Hindlimb muscle (tissue), 1 donor: ENCODE measurements at regions not wholly inside any gene's neighbourhood (a gene's known extent, or its start where the extent isn't known, plus 50 kb on each side); places are given as distances from the start of the nearest gene placed in this dataset.
A peak's percentile ranks its signal among the peaks of the same experiment; 100 is the strongest.
"Not testable (repeated sequence)": the region's sequence is repeated elsewhere in the genome, so short reads cannot be mapped to it uniquely, and the experiment has no call there.

Source experiments
- DNase-seq: peaks from one replicate; pipeline ENCODE4 v3.0.0-alpha.2; 2013

GRCh38 chr11:110347660-110348059, 51.2 kb upstream of the RDX start:
- DNase-seq, result no peak

GRCh38 chr11:110349138-110349996, 53.0 kb upstream of the RDX start:
- no peak for DNase-seq

GRCh38 chr11:110349997-110350383, 53.6 kb upstream of the RDX start:
- DNase-seq, result not testable (repeated sequence)

- DNase-seq, result no peak
Measured at GRCh38 chr11:110355011-110355744, 58.8 kb upstream of the RDX start.

GRCh38 chr11:110356762-110357671, 60.6 kb upstream of the RDX start:
- no peak for DNase-seq

- no peak for DNase-seq
Measured at GRCh38 chr11:110358336-110358735, 61.9 kb upstream of the RDX start.

GRCh38 chr11:110360781-110361408, 64.5 kb upstream of the RDX start:
- DNase-seq, result not testable (repeated sequence)

- DNase-seq, result no peak
Measured at GRCh38 chr11:110362971-110363509, 66.6 kb upstream of the RDX start.

- DNase-seq, result no peak
Measured at GRCh38 chr11:110366291-110366690, 63.5 kb upstream of the FDX1 start.

- no peak for DNase-seq
Measured at GRCh38 chr11:110367571-110367970, 62.2 kb upstream of the FDX1 start.

- no peak for DNase-seq
Measured at GRCh38 chr11:110371084-110371483, 58.7 kb upstream of the FDX1 start.

- no peak for DNase-seq
Measured at GRCh38 chr11:110373051-110373702, 56.6 kb upstream of the FDX1 start.

GRCh38 chr11:110374921-110375320, 54.8 kb upstream of the FDX1 start:
- no peak for DNase-seq

- DNase-seq, result no peak
Measured at GRCh38 chr11:110375351-110375750, 54.4 kb upstream of the FDX1 start.

- no peak for DNase-seq
Measured at GRCh38 chr11:110376021-110376420, 53.7 kb upstream of the FDX1 start.

GRCh38 chr11:110376711-110377324, 52.9 kb upstream of the FDX1 start:
- DNase-seq, result peak; percentile 67

- no peak for DNase-seq
Measured at GRCh38 chr11:110377434-110377833, 52.3 kb upstream of the FDX1 start.

GRCh38 chr11:110379261-110379660, 50.5 kb upstream of the FDX1 start:
- no peak for DNase-seq

GRCh38 chr11:110379936-110380335, 49.8 kb upstream of the FDX1 start:
- DNase-seq, result no peak
